IgD-negative memory B cell (primary cell): ENCODE measurements at regions not wholly inside any gene's neighbourhood (a gene's known extent, or its start where the extent isn't known, plus 50 kb on each side); places are given as distances from the start of the nearest gene placed in this dataset.
"Not testable (repeated sequence)": the region's sequence is repeated elsewhere in the genome, so short reads cannot be mapped to it uniquely, and the experiment has no call there.

Experiments used
- H3K27ac Mint-ChIP-seq, 3 donors: one replicate each; pipeline ENCODE4 v1.8.0; 2020 to 2022; ENCODE audit warnings: mild to moderate bottlenecking in 3 of 3, mixed read lengths in 3 of 3, moderate library complexity in 1 of 3
- H3K27me3 Mint-ChIP-seq: one replicate; pipeline ENCODE4 v1.8.0; 2021; ENCODE audit warnings: mixed read lengths
- H3K36me3 Mint-ChIP-seq: one replicate; pipeline ENCODE4 v1.8.0; 2020; ENCODE audit warnings: mild to moderate bottlenecking, mixed read lengths
- H3K4me1 Mint-ChIP-seq, 3 donors: one replicate each; pipeline ENCODE4 v1.8.0; 2020 to 2022; ENCODE audit warnings: mixed read lengths in 3 of 3, mild to moderate bottlenecking in 1 of 3
- H3K4me3 Mint-ChIP-seq, 4 donors: one replicate each; pipeline ENCODE4 v1.8.0; 2020 to 2022; ENCODE audit warnings: mild to moderate bottlenecking in 4 of 4, mixed read lengths in 4 of 4, moderate library complexity in 3 of 4
- H3K9me3 Mint-ChIP-seq, 3 donors: one replicate each; pipeline ENCODE4 v1.8.0; 2020 to 2021; ENCODE audit warnings: mixed read lengths in 3 of 3, mild to moderate bottlenecking in 1 of 3

GRCh38 chr20:43404878-43405277 is 52.8 kb upstream of the SRSF6 start:
- Mint-ChIP-seq H3K9me3 (peaks cover 6 to 18% (median 8%) of the 10 kb centered on the region in 3 donors), H3K4me3 (no peak overlapping the region), H3K4me1 (no peaks in the 10 kb centered on the region), H3K27ac (no peak overlapping the region), H3K27me3 (peaks cover 33% of the 10 kb centered on the region), H3K36me3 (peaks cover 5% of the 10 kb centered on the region)

DNA sequence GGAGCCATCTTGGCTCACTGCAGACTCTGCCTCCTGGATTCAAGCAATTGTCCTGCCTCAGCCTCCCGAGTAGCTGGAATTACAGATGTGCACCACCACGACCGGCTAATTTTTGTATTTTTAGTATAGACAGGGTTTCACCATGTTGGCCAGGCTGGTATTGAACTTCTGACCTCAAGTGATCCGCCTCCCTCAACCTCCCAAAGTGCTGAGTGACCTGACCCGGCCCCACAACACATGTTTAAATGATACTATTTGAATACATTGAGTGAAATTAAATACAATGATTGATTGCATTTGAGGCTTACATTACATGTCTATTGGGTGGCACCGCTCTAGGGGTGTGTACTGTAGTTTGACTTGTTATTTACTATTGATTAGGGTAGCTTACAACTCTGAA is 56.8 kb upstream of the SRSF6 start:
- H3K4me3 Mint-ChIP-seq, H3K4me1 Mint-ChIP-seq, H3K36me3 Mint-ChIP-seq, H3K27ac Mint-ChIP-seq: not testable (repeated sequence)
- H3K9me3 Mint-ChIP-seq, result peaks cover 0 to 12% (median 2%) of the 10 kb centered on the region in 3 donors
- peaks cover 11% of the 10 kb centered on the region for H3K27me3 Mint-ChIP-seq

- peaks cover 6% of the 10 kb centered on the region for H3K27me3 Mint-ChIP-seq
Measured at GRCh38 chr20:43398676-43399324, 58.9 kb upstream of the SRSF6 start.

DNA sequence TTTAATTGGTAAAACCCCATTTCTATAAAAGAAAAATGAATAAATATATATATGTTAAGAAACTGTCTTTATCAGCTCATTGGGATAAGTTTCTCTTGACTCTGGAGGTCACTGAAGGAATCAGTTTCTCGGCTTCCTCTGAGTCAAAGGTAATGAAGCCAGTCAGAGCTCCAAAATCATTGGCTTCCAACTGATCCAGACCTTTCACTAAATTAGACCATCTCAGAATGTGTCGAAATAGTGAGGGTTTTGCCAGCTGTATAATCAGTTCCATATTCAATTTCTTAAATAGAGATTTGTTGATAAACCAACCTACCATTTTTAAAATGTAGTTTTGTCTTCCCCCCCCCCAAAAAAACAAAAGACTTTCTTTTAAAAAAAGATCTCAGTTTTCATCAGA is 60.5 kb upstream of the SRSF6 start:
- Mint-ChIP-seq H3K4me1 (no peaks in the 10 kb centered on the region), H3K27me3 (peaks cover 8% of the 10 kb centered on the region), H3K9me3 (peaks cover 0 to 16% (median 8%) of the 10 kb centered on the region in 3 donors), H3K4me3 (no peak overlapping the region), H3K27ac (no peak overlapping the region), H3K36me3 (no peaks in the 10 kb centered on the region)

More at GRCh38 chr20:43398676-43399324, 58.9 kb upstream of the SRSF6 start:
- Mint-ChIP-seq H3K36me3 (no peaks in the 10 kb centered on the region), H3K9me3 (peaks cover 0 to 11% (median 6%) of the 10 kb centered on the region in 3 donors), H3K4me1 (no peaks in the 10 kb centered on the region), H3K27ac (no peak overlapping the region), H3K4me3 (no peak overlapping the region)

GRCh38 chr20:43393052-43393451 is 64.6 kb upstream of the SRSF6 start:
- H3K27ac Mint-ChIP-seq, result no peak overlapping the region
- peaks cover 19% of the 10 kb centered on the region for H3K27me3 Mint-ChIP-seq
- peaks cover 0 to 5% (median 4%) of the 10 kb centered on the region in 3 donors for H3K4me1 Mint-ChIP-seq
- no peaks in the 10 kb centered on the region for H3K36me3 Mint-ChIP-seq
- no peak overlapping the region for H3K4me3 Mint-ChIP-seq
- peaks cover 0 to 14% (median 7%) of the 10 kb centered on the region in 3 donors for H3K9me3 Mint-ChIP-seq

DNA sequence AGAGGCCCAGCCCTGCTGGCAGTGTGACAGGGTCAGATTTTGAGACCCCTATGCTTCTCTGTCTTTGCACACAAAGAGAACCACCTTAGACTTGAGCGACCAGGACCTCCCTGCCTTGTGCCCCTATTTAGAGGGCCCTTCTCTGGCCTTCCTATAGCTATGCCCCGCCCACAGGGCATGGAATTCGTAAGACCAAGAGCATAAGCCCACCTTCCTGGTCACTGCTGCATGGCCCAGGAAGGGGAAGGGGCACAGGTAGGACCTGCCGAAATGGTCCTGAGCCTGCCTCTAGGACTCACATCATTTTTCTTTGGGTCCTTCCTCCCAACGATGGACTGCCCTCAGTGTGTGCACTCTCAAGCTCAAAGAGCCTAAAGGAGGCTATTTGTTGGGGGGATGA is 65.1 kb upstream of the SRSF6 start:
- Mint-ChIP-seq H3K36me3 (peaks cover 1% of the 10 kb centered on the region), H3K27ac (no peak overlapping the region), H3K9me3 (peaks cover 0 to 10% (median 7%) of the 10 kb centered on the region in 3 donors), H3K4me3 (no peak overlapping the region), H3K27me3 (peaks cover 19% of the 10 kb centered on the region), H3K4me1 (peaks cover 0 to 5% (median 4%) of the 10 kb centered on the region in 3 donors)

GRCh38 chr20:43389839-43390626 is 67.7 kb upstream of the SRSF6 start:
- peaks cover 19% of the 10 kb centered on the region for H3K27me3 Mint-ChIP-seq
- H3K4me3 Mint-ChIP-seq, result no peak overlapping the region
- H3K27ac Mint-ChIP-seq, result no peak overlapping the region

GRCh38 chr20:43389211-43389610 is 68.5 kb upstream of the SRSF6 start:
- Mint-ChIP-seq H3K27me3 (peaks cover 19% of the 10 kb centered on the region), H3K9me3 (peaks cover 4 to 8% (median 5%) of the 10 kb centered on the region in 3 donors), H3K4me1 (peaks cover 0 to 5% (median 4%) of the 10 kb centered on the region in 3 donors), H3K27ac (no peak overlapping the region), H3K36me3 (peaks cover 1% of the 10 kb centered on the region), H3K4me3 (no peak overlapping the region)

More at GRCh38 chr20:43389839-43390626, 67.7 kb upstream of the SRSF6 start:
- peaks cover 0 to 5% (median 4%) of the 10 kb centered on the region in 3 donors for H3K4me1 Mint-ChIP-seq
- peaks cover 1% of the 10 kb centered on the region for H3K36me3 Mint-ChIP-seq
- H3K9me3 Mint-ChIP-seq, result peaks cover 4 to 8% (median 8%) of the 10 kb centered on the region in 3 donors

GRCh38 chr20:43388268-43389002 is 69.3 kb upstream of the SRSF6 start:
- Mint-ChIP-seq H3K27me3 (peaks cover 17% of the 10 kb centered on the region), H3K27ac (no peak overlapping the region), H3K4me1 (peaks cover 0 to 5% (median 4%) of the 10 kb centered on the region in 3 donors), H3K4me3 (no peak overlapping the region), H3K9me3 (peaks cover 2 to 4% (median 2%) of the 10 kb centered on the region in 3 donors), H3K36me3 (peaks cover 1% of the 10 kb centered on the region)

DNA sequence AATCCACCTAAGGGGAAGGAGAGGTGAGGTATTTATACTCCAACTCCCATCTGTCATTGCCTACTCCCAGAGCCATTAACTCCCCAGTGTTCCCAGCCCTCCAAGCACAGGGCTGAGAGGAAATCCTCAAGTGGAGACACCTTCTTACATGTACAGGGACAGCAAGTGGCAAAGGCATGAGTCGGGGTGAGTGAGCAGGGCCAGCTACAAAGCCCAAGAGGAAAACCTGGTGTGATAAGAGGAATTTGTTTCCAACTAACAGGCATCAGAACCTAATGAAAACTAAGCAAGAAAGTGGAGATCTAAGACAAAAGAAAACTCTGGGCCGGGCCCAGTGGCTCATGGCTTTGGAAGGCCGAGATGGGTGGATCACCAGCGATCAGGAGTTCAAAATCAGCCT is 70.0 kb upstream of the SRSF6 start:
- Mint-ChIP-seq H3K4me1 (peaks cover 0 to 5% (median 4%) of the 10 kb centered on the region in 3 donors), H3K36me3 (peaks cover 1% of the 10 kb centered on the region), H3K27ac (no peak overlapping the region), H3K9me3 (peaks cover 0 to 4% (median 2%) of the 10 kb centered on the region in 3 donors), H3K4me3 (no peak overlapping the region), H3K27me3 (peaks cover 20% of the 10 kb centered on the region)

GRCh38 chr20:43386878-43387277 is 70.8 kb upstream of the SRSF6 start:
- Mint-ChIP-seq H3K9me3 (peaks cover 0 to 4% (median 2%) of the 10 kb centered on the region in 3 donors), H3K27me3 (peaks cover 20% of the 10 kb centered on the region), H3K36me3 (peaks cover 1% of the 10 kb centered on the region), H3K4me3 (no peak overlapping the region), H3K4me1 (peaks cover 0 to 5% (median 4%) of the 10 kb centered on the region in 3 donors), H3K27ac (no peak overlapping the region)

- peaks cover 2 to 4% (median 2%) of the 10 kb centered on the region in 3 donors for H3K9me3 Mint-ChIP-seq
- peaks cover 17% of the 10 kb centered on the region for H3K27me3 Mint-ChIP-seq
- H3K4me1 Mint-ChIP-seq, result peaks cover 0 to 5% (median 4%) of the 10 kb centered on the region in 3 donors
- H3K27ac Mint-ChIP-seq, result no peak overlapping the region
- H3K4me3 Mint-ChIP-seq, result no peak overlapping the region
- peaks cover 1% of the 10 kb centered on the region for H3K36me3 Mint-ChIP-seq
Measured at GRCh38 chr20:43385914-43386313, 71.8 kb upstream of the SRSF6 start.

- Mint-ChIP-seq H3K27me3 (peaks cover 11% of the 10 kb centered on the region), H3K36me3 (peaks cover 1% of the 10 kb centered on the region)
Measured at GRCh38 chr20:43384101-43384940, 73.4 kb upstream of the SRSF6 start.

More at GRCh38 chr20:43384101-43384940, 73.4 kb upstream of the SRSF6 start:
- peak overlapping the region in 1 of 4 donors; percentile 42 for H3K4me3 Mint-ChIP-seq
- H3K9me3 Mint-ChIP-seq, result peaks cover 2 to 4% (median 2%) of the 10 kb centered on the region in 3 donors
- peaks cover 0 to 4% (median 0%) of the 10 kb centered on the region in 3 donors for H3K4me1 Mint-ChIP-seq
- no peak overlapping the region for H3K27ac Mint-ChIP-seq
